ENCODE measurements at regions not wholly inside any gene's neighbourhood (a gene's known extent, or its start where the extent isn't known, plus 50 kb on each side); places are given as distances from the start of the nearest gene placed in this dataset.

DNA sequence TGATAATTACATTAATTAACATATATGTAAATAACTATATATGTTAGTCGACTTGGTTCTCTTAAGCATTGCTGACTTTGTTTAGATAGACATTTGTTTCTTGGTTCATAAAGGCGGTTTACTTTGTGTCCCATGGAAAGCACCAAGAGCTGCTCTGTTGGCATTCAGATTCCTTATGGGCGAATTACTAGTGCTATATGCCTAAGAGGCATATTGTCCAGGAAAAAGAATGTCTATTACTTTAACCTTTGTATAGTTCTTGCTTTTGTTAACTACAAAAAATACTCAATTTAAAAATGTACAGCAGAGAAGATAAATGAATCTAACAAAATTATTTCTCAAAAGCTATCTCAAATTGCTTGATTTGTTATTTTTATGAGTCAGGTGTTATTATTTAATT lies 532.8 kb downstream of the FAT4 start:
- TF ChIP-seq, protein P1, sequence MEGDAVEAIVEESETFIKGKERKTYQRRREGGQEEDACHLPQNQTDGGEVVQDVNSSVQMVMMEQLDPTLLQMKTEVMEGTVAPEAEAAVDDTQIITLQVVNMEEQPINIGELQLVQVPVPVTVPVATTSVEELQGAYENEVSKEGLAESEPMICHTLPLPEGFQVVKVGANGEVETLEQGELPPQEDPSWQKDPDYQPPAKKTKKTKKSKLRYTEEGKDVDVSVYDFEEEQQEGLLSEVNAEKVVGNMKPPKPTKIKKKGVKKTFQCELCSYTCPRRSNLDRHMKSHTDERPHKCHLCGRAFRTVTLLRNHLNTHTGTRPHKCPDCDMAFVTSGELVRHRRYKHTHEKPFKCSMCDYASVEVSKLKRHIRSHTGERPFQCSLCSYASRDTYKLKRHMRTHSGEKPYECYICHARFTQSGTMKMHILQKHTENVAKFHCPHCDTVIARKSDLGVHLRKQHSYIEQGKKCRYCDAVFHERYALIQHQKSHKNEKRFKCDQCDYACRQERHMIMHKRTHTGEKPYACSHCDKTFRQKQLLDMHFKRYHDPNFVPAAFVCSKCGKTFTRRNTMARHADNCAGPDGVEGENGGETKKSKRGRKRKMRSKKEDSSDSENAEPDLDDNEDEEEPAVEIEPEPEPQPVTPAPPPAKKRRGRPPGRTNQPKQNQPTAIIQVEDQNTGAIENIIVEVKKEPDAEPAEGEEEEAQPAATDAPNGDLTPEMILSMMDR (IDR thresholded peaks at IDR 0.05; ENCODE audit: low read depth, low read length) = no peak

DNA sequence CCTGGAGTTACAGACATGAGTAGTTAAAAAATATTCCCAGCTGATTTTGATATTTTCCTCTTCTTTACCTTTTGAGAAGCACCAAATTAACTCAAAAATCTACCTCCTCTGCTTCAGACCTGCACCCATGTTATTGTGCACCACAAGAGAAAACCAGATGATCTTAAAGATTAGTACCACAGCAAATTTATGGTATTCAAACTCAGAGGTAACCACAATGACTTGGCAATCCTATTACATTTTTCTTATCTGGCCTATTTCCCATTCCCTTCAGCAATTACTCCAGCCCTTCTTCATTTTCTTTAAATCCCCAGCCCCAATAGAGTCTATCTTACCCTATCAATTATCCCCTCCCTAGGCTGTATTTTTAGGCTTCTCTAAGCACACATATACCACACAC lies 535.1 kb downstream of the FAT4 start:
- Histone ChIP-seq H3K36me3 (no peaks in the 10 kb centered on the region), H3K27me3 (no peaks in the 10 kb centered on the region), H3K4me3 (ENCODE audit: low read depth, low read length) (no peak overlapping the region), H3K9me3 (no peaks in the 10 kb centered on the region), H3K4me1 (no peaks in the 10 kb centered on the region; the same call in 1 of the 2 replicates)
- DNase-seq = no peak
- TF ChIP-seq, protein P1 (IDR thresholded peaks at IDR 0.05; ENCODE audit: low read depth, low read length) = no peak

More for the DNA sequence above, 532.8 kb downstream of the FAT4 start:
- Histone ChIP-seq H3K36me3 (no peaks in the 10 kb centered on the region), H3K9me3 (no peaks in the 10 kb centered on the region), H3K27me3 (no peaks in the 10 kb centered on the region), H3K4me1 (no peaks in the 10 kb centered on the region; the same call in 1 of the 2 replicates), H3K4me3 (ENCODE audit: low read depth, low read length) (no peak overlapping the region)
- no peak for DNase-seq

DNA sequence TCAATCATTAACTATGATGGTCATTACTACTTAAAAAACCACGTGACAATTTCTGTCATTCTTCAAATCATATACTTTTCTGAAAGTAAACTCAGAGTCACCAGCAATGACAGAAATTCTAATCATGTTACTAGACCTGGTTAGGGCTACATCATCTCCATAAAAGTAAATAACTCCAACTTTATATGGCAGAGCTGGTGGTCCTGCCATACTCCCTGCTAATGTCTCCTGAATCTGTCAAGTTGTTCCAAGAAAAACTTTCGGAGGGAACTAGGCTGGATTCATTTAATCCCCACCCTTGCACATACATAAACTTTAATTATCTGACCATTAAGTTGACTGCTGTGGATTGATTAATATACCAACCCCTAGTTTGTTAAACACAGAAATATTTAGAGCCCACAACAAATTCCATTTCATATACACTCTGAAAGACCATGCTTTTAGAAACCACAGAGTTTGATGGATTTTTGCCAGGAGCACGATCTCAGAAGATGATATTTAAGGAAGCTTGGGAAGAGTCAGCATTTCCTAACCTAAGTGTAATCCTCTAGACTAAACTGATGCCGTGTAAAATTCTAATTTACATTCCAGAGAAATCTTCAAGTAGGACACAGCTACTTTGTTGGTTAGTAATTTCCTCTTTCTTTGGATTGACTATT lies 577.0 kb downstream of the FAT4 start:
- Histone ChIP-seq H3K27me3 (no peaks in the 10 kb centered on the region), H3K9me3 (no peaks in the 10 kb centered on the region), H3K4me3 (ENCODE audit: low read depth, low read length) (no peak overlapping the region), H3K36me3 (no peaks in the 10 kb centered on the region), H3K4me1 (peaks cover 4% of the 10 kb centered on the region)
- DNase-seq = no peak
- TF ChIP-seq, protein P1 (IDR thresholded peaks at IDR 0.05; ENCODE audit: low read depth, low read length) = no peak

DNA sequence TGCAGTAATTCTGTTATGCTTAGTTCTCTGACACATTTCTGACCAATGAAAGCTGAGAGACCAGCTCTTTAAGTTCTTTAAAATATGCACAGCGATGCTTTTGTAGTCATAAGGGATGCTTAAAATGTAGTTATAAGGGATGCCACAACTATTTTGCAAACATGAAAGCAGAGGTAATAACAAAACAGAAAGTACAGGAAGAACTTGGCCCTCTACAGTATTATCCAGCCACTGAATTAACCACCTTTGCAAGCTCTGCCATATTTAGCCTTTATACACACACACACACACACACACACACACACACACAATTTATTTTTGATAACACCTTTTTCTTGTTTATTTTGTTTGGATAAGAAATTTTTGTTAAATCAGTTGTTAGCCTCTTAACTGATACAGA lies 590.0 kb downstream of the FAT4 start:
- Histone ChIP-seq H3K27me3 (no peaks in the 10 kb centered on the region), H3K4me3 (ENCODE audit: low read depth, low read length) (no peak overlapping the region), H3K4me1 (peaks cover 2% of the 10 kb centered on the region; the same call in 1 of the 2 replicates), H3K9me3 (no peaks in the 10 kb centered on the region), H3K36me3 (no peaks in the 10 kb centered on the region)
- no peak for DNase-seq
- TF ChIP-seq, protein P1 (IDR thresholded peaks at IDR 0.05; ENCODE audit: low read depth, low read length) = no peak

DNA sequence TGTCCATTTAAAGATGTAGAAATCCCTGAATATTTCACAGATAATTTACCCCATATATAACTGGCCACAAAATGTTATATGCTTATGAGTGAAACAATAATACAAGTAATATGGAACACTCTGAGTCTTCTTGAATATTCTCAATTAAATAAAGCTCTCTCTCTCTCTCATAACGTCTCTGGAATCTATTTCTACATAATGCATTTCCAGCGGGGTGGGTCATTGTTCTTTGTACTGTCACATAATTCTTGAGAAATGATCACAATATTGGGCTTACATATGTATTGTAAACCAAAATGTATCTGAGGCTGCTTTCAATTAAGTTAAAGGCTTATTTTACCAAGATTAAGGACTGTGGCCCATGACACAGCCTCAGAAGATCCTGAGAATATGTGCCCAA lies 596.3 kb downstream of the FAT4 start:
- Histone ChIP-seq H3K4me3 (ENCODE audit: low read depth, low read length) (no peak overlapping the region), H3K4me1 (no peaks in the 10 kb centered on the region), H3K9me3 (no peaks in the 10 kb centered on the region), H3K36me3 (no peaks in the 10 kb centered on the region), H3K27me3 (no peaks in the 10 kb centered on the region)
- TF ChIP-seq, protein P1 (IDR thresholded peaks at IDR 0.05; ENCODE audit: low read depth, low read length) = no peak
- no peak for DNase-seq

DNA sequence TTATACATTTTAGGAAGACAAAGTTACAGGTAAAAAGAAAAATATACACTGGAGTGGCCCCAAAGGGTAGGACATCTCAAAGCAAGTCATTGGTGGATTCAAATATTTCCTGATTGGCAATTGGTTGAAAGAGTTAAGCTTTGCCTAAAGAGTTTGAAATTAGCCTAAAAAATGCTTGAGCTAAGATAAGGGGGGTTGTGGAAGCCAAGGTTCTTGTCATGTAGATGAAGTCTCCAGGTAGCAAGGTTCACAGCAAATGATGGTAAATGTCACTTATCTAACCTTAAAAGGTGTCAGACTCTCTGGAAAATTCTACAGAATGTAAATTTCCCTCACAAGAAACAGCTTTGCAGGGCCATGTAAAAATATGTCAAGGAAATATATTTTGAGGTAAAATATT lies 596.7 kb downstream of the FAT4 start:
- no peaks in the 10 kb centered on the region for H3K9me3 ChIP-seq
- DNase-seq = no peak
- no peaks in the 10 kb centered on the region for H3K27me3 ChIP-seq
- H3K4me1 ChIP-seq = no peaks in the 10 kb centered on the region
- H3K36me3 ChIP-seq = no peaks in the 10 kb centered on the region
- TF ChIP-seq, protein P1 (IDR thresholded peaks at IDR 0.05; ENCODE audit: low read depth, low read length) = no peak
- H3K4me3 ChIP-seq (ENCODE audit: low read depth, low read length) = no peak overlapping the region

Data from BE2C (cell line).